KMS-11 (cell line): ENCODE measurements at regions not wholly inside any gene's neighbourhood (a gene's known extent, or its start where the extent isn't known, plus 50 kb on each side); places are given as distances from the start of the nearest gene placed in this dataset.
A peak's percentile ranks its signal among the peaks of the same experiment; 100 is the strongest.

Experiments used
- H2AFZ ChIP-seq: fragments of 200-600 bp; sonication (generic); 2 replicates; pipeline ENCODE4 v1.6.1; 2016; ENCODE audit warnings: antibody characterized with exemption, mixed run types, low read depth
- H3K27ac ChIP-seq: fragments of 200-600 bp; sonication (generic); 2 replicates; pipeline ENCODE4 v1.6.1; 2016; ENCODE audit warnings: mild to moderate bottlenecking, mixed run types
- H3K27me3 ChIP-seq: fragments of 200-600 bp; sonication (generic); 2 replicates; pipeline ENCODE4 v1.6.1; 2017; ENCODE audit warnings: mild to moderate bottlenecking, low read depth, mixed run types, moderate library complexity; ENCODE audit not compliant: insufficient read depth
- H3K36me3 ChIP-seq: fragments of 200-600 bp; sonication (generic); 2 replicates; pipeline ENCODE4 v1.6.1; 2017; ENCODE audit warnings: mild to moderate bottlenecking, mixed run types; ENCODE audit not compliant: insufficient read depth
- H3K4me1 ChIP-seq: fragments of 200-600 bp; sonication (generic); 2 replicates; pipeline ENCODE4 v1.6.1; 2016; ENCODE audit warnings: mild to moderate bottlenecking, low read depth, mixed run types; ENCODE audit not compliant: poor library complexity, severe bottlenecking
- H3K4me2 ChIP-seq: fragments of 200-600 bp; sonication (generic); 2 replicates; pipeline ENCODE4 v1.7.0; 2016; ENCODE audit warnings: mild to moderate bottlenecking, mixed run types
- H3K4me3 ChIP-seq: fragments of 200-600 bp; sonication (generic); IDR thresholded peaks from 2 replicates; pipeline ENCODE4 v1.6.1; 2017; ENCODE audit warnings: low read depth, low read length, mixed read lengths; ENCODE audit not compliant: insufficient read depth
- H3K79me2 ChIP-seq: fragments of 200-600 bp; sonication (generic); 2 replicates; pipeline ENCODE4 v1.6.1; 2016; ENCODE audit warnings: low read depth, mixed run types; ENCODE audit not compliant: insufficient read depth
- H3K9ac ChIP-seq: fragments of 200-600 bp; sonication (generic); 2 replicates; pipeline ENCODE4 v1.6.1; 2016; ENCODE audit warnings: mild to moderate bottlenecking, mixed run types
- H4K20me1 ChIP-seq: fragments of 200-600 bp; sonication (generic); 2 replicates; pipeline ENCODE4 v1.6.1; 2016; ENCODE audit warnings: mild to moderate bottlenecking, mixed run types; ENCODE audit not compliant: insufficient read depth
- TF ChIP-seq, protein P1 (sequence below): fragments of 200-600 bp; sonication (generic); conservative IDR thresholded peaks from 2 replicates; pipeline ENCODE4 v1.6.1; 2017; ENCODE audit warnings: low read depth, mild to moderate bottlenecking, antibody characterized with exemption, low read length, moderate library complexity, mixed read lengths

- H3K4me1 ChIP-seq, result no peaks in the 10 kb centered on the region
- TF ChIP-seq, protein P1, sequence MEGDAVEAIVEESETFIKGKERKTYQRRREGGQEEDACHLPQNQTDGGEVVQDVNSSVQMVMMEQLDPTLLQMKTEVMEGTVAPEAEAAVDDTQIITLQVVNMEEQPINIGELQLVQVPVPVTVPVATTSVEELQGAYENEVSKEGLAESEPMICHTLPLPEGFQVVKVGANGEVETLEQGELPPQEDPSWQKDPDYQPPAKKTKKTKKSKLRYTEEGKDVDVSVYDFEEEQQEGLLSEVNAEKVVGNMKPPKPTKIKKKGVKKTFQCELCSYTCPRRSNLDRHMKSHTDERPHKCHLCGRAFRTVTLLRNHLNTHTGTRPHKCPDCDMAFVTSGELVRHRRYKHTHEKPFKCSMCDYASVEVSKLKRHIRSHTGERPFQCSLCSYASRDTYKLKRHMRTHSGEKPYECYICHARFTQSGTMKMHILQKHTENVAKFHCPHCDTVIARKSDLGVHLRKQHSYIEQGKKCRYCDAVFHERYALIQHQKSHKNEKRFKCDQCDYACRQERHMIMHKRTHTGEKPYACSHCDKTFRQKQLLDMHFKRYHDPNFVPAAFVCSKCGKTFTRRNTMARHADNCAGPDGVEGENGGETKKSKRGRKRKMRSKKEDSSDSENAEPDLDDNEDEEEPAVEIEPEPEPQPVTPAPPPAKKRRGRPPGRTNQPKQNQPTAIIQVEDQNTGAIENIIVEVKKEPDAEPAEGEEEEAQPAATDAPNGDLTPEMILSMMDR, result no peak
- no peaks in the 10 kb centered on the region for H3K79me2 ChIP-seq
- H3K27ac ChIP-seq, result no peak overlapping the region
- H3K27me3 ChIP-seq, result no peaks in the 10 kb centered on the region
- no peak overlapping the region for H2AFZ ChIP-seq
- no peak overlapping the region for H3K4me3 ChIP-seq
- H4K20me1 ChIP-seq, result no peaks in the 10 kb centered on the region
- H3K9ac ChIP-seq, result no peak overlapping the region
- H3K4me2 ChIP-seq, result no peak overlapping the region
- H3K36me3 ChIP-seq, result no peaks in the 10 kb centered on the region
Measured at GRCh38 chr1:239944666-239945065, 147.0 kb upstream of the FMN2 start.

- Histone ChIP-seq H3K79me2 (no peaks in the 10 kb centered on the region), H3K27ac (no peak overlapping the region), H3K36me3 (no peaks in the 10 kb centered on the region), H2AFZ (no peak overlapping the region), H3K4me1 (peaks cover 9% of the 10 kb centered on the region), H3K9ac (no peak overlapping the region), H4K20me1 (no peaks in the 10 kb centered on the region), H3K4me3 (no peak overlapping the region), H3K27me3 (no peaks in the 10 kb centered on the region), H3K4me2 (no peak overlapping the region)
- TF ChIP-seq, protein P1, result no peak
Measured at GRCh38 chr1:239947801-239948200, 143.9 kb upstream of the FMN2 start.

DNA sequence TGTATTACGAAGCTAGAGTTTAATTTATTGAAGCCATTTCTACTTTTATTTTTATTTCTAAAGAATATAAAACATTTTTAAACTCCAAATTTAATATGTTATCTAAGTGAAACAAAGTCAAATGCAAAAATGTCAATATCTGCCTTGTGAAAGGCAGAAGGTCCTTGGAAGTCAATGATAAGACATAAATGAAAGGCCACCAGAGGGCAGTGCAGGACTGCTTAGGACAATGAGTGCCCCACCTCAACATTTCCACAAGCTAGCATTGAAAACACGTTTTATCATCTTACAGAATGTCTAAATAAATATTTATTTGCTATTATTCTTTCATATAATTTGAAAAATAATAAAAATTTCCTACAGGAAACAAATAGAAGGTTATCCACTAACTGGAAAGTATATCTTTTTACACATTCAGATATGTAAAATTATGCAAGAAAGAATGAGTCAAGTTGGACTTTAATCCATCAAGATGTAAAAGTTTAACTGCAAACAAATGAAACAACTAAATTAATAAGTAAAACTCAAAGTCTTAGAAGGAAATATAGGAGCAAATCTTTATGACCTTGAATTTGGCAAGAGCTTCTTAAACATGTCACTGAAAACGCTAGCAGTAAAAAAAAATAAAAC, 140.1 kb upstream of the FMN2 start:
- Histone ChIP-seq H3K27me3 (no peaks in the 10 kb centered on the region), H3K79me2 (no peaks in the 10 kb centered on the region), H3K9ac (no peak overlapping the region), H3K27ac (no peak overlapping the region), H3K36me3 (no peaks in the 10 kb centered on the region), H3K4me3 (no peak overlapping the region), H3K4me2 (peak overlapping the region; percentile 23; the same call in 1 of the 2 replicates), H4K20me1 (no peaks in the 10 kb centered on the region), H2AFZ (peak overlapping the region; percentile 50; the same call in 1 of the 2 replicates), H3K4me1 (peaks cover 9% of the 10 kb centered on the region)
- TF ChIP-seq, protein P1, result peak; percentile 80

DNA sequence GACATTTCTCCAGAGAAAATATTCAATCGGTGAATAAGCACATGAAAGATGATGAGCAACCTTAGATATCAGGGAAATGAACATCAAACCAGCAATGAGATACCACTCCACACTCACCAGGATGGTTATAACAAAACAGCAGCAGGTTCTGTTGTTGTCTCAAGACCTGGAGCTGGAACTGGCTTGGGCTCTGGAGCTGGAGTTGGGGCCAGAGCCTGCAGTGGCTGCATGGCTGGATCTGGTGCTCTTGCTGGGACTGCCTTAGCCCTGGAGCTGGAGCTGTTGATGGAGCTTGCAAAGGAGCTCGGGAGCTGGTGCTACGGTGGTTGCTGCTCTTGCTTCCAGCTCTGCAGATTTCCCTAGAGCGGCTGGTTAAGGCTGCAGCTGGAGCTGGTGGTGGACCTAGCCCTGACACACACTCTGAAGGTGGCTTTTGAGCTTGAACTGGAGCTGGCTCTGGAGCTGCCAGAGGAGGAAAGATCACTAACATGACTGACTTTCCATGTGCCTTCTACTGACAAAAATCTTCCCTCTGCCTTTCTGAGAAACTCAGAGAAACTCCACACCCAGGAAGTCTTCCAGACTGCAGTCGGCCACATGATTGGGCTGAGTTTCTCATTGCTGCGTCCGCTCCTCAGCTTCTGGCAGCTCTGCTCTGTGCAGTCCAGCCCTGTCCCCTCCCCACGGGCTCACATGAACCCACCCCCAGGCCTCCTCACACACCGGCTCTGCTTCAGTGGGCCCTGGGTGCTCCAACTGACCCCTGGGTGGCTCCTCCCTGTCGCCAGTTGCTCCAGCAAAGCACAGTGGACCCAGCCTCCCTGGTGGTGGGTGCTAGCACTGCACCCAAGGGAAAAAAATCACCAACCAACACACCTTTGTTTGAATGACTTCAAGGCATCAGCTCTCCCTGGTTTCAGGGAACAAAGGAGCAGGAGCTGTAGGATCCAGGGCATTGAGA, 139.1 kb upstream of the FMN2 start:
- peak overlapping the region; percentile 3 for H3K4me2 ChIP-seq
- H3K36me3 ChIP-seq, result no peaks in the 10 kb centered on the region
- H3K27ac ChIP-seq, result peak overlapping the region; percentile 6; the same call in 1 of the 2 replicates
- H3K27me3 ChIP-seq, result no peaks in the 10 kb centered on the region
- H3K9ac ChIP-seq, result no peak overlapping the region; the same call in 1 of the 2 replicates
- peak overlapping the region; percentile 50; the same call in 1 of the 2 replicates for H2AFZ ChIP-seq
- no peaks in the 10 kb centered on the region for H3K79me2 ChIP-seq
- no peaks in the 10 kb centered on the region for H4K20me1 ChIP-seq
- TF ChIP-seq, protein P1, result peak; percentile 79
- peaks cover 9% of the 10 kb centered on the region for H3K4me1 ChIP-seq
- no peak overlapping the region for H3K4me3 ChIP-seq
